Esophagus squamous epithelium (tissue), 5 donors: ENCODE measurements at regions not wholly inside any gene's neighbourhood (a gene's known extent, or its start where the extent isn't known, plus 50 kb on each side); places are given as distances from the start of the nearest gene placed in this dataset.

Experiments
- DNase-seq: peaks from one replicate; lab custom pipeline; 2025; lab: John Stamatoyannopoulos, UW
- H3K27ac ChIP-seq, 4 donors: fragments of 200-600 bp; sonication (generic); one replicate each; pipeline ENCODE4 v1.5.1; 2016 to 2019; ENCODE audit warnings: mild to moderate bottlenecking in 1 of 4
- H3K27me3 ChIP-seq, 4 donors: fragments of 200-600 bp; sonication (generic); 1 replicate in 3 of 4; 2 replicates in 1 of 4; pipeline versions ENCODE4 v1.5.1 to v1.6.0; 2017 to 2021; ENCODE audit warnings: antibody characterized with exemption in 1 of 4
- H3K36me3 ChIP-seq, 3 donors: fragments of 200-600 bp; sonication (generic); one replicate each; pipeline ENCODE4 v1.5.1; 2016 to 2019
- H3K4me1 ChIP-seq, 3 donors: fragments of 200-600 bp; sonication (generic); one replicate each; pipeline ENCODE4 v1.5.1; 2017 to 2019
- H3K4me3 ChIP-seq, 4 donors: fragments of 200-600 bp; sonication (generic); 1 replicate in 3 of 4; 2 replicates in 1 of 4; pipeline ENCODE4 v1.5.1; 2016 to 2019; ENCODE audit warnings: mild to moderate bottlenecking in 2 of 4, moderate library complexity in 1 of 4
- H3K9me3 ChIP-seq, 3 donors: fragments of 200-600 bp; sonication (generic); one replicate each; pipeline ENCODE4 v1.5.1; 2016 to 2019
- POLR2A ChIP-seq, 4 donors: fragments of 450-650 bp; IDR thresholded peaks; one replicate each; pipeline ENCODE4 v1.6.1; 2017; ENCODE audit warnings: antibody characterized with exemption in 4 of 4, mild to moderate bottlenecking in 4 of 4, moderate library complexity in 3 of 4
- WGBS, 2 donors: methylation state at CpG; one replicate each; pipeline ENCODE4 v1.1.5; 2018; 5-methylcytosine and 5-hydroxymethylcytosine counted together
- intact Hi-C: fragments of 100-400 bp; cut with DNase I; formaldehyde crosslinking; loops from one replicate; pipeline ENCODE4 v1.15.0; 2022
- TF ChIP-seq, protein P1 (sequence below), 6 experiments: fragments of 450-650 bp in 4 of 6; fragments of 200-600 bp in 2 of 6; sonication (generic) in 2 of 6; IDR thresholded peaks; one replicate each; pipeline ENCODE4 v1.5.1; 2016 to 2019; ENCODE audit warnings: antibody characterized with exemption in 6 of 6, mild to moderate bottlenecking in 4 of 6, moderate library complexity in 4 of 6
- donor health status: DM: yes; HTN: yes; CAD: no.

DNA sequence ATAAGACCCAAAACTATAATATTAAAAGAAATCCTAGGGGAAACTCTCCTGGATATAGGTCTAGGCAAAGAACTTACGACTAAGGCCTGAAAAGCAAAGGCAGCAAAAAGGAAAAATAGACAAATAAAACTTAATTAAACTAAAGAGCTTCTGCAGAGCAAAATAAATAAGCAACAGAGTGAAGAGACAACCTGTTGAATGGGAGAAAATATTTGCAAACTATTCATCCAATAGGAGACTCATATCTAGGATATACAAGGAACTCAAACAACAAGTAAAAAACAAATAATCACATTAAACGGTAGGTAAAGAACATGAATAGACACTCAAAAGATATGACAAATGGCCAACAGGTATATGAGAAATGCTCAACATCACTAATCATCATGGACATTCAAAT is 318.6 kb downstream of the CSNK1G3 start:
- DNase-seq: no peak
- Histone ChIP-seq H3K27me3 (no peaks in the 10 kb centered on the region), H3K27ac (no peak overlapping the region), H3K4me3 (no peak overlapping the region), H3K36me3 (no peaks in the 10 kb centered on the region), H3K9me3 (no peaks in the 10 kb centered on the region), H3K4me1 (no peaks in the 10 kb centered on the region)
- intact Hi-C loops: no loop called here
- TF ChIP-seq, protein P1, sequence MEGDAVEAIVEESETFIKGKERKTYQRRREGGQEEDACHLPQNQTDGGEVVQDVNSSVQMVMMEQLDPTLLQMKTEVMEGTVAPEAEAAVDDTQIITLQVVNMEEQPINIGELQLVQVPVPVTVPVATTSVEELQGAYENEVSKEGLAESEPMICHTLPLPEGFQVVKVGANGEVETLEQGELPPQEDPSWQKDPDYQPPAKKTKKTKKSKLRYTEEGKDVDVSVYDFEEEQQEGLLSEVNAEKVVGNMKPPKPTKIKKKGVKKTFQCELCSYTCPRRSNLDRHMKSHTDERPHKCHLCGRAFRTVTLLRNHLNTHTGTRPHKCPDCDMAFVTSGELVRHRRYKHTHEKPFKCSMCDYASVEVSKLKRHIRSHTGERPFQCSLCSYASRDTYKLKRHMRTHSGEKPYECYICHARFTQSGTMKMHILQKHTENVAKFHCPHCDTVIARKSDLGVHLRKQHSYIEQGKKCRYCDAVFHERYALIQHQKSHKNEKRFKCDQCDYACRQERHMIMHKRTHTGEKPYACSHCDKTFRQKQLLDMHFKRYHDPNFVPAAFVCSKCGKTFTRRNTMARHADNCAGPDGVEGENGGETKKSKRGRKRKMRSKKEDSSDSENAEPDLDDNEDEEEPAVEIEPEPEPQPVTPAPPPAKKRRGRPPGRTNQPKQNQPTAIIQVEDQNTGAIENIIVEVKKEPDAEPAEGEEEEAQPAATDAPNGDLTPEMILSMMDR (IDR thresholded peaks at IDR 0.05): no peak
- no peak for TF ChIP-seq POLR2A (IDR thresholded peaks at IDR 0.05)
- WGBS, 2 donors: 77 to 88% methylated on average over 2 of the region's 2 CpGs

DNA sequence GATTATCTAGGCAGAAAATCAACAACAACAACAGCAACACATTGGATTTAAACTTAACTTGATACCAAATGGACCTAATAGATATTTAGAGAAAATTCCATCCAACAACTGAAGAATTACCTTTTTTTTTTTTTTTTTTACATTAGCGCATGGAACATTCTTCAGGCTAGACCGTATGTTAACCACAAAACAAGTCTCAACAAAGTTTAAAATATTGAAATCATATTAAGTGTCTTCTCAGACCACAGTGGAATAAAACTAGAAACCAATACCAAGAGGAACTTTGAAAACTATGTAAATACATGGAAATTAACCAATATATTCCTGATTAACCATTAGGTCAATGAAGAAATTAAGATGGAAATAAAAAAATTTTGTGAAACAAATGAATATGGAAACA is 315.8 kb downstream of the CSNK1G3 start:
- TF ChIP-seq POLR2A (IDR thresholded peaks at IDR 0.05): no peak
- TF ChIP-seq, protein P1 (IDR thresholded peaks at IDR 0.05): no peak
- Histone ChIP-seq H3K4me1 (no peaks in the 10 kb centered on the region), H3K27me3 (no peaks in the 10 kb centered on the region), H3K27ac (no peak overlapping the region), H3K9me3 (no peaks in the 10 kb centered on the region), H3K36me3 (no peaks in the 10 kb centered on the region), H3K4me3 (no peak overlapping the region)
- 54 to 62% methylated on average over 2 of the region's 2 CpGs for WGBS, 2 donors
- DNase-seq: no peak
- intact Hi-C loops: no loop called here

DNA sequence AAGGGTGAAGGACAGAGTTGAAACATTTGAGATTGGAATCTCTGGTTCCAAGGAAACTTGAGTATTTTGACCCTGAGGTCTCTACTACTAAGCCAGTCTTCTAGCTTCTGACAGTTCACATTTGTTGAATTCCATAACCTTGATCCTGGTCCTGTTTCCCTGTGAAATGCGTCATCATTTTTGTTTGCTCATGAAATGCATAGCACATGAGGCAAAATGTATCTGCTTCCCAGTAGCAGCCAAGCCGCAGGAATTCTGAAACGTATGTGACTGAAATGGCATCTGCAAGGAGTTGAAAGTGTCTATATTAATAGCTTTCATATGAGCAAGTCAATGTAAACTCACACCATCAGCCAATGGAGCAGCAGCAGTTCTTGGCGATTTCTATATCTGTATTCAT is 307.9 kb downstream of the CSNK1G3 start:
- no peak overlapping the region for H3K27ac ChIP-seq
- H3K4me3 ChIP-seq: no peak overlapping the region
- H3K4me1 ChIP-seq: peaks cover 0 to 3% (median 3%) of the 10 kb centered on the region in 3 donors
- DNase-seq: no peak
- intact Hi-C loops: no loop called here
- H3K9me3 ChIP-seq: no peaks in the 10 kb centered on the region
- no peak for TF ChIP-seq POLR2A (IDR thresholded peaks at IDR 0.05)
- TF ChIP-seq, protein P1 (IDR thresholded peaks at IDR 0.05): no peak
- H3K36me3 ChIP-seq: no peaks in the 10 kb centered on the region
- WGBS, 2 donors: 83 to 92% methylated on average over 4 of the region's 4 CpGs
- no peaks in the 10 kb centered on the region for H3K27me3 ChIP-seq

DNA sequence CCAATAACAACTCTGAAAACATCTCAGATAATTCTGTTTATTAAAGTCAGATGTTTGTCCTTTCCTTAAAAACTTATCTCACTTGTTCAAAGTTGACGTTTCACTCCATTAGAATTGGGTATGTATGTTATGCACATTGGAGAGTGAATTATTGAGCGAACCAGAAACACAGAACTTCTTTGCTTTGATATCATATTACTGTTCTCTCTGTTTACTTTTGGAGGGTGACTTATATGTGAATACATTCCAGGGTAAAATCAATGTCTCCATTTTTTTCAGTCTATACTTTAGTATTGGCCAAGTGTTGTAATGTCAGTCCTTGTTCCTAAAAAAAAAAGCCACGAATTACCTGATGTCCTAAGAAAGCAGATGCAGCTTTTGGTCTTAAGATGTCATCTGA is 307.4 kb downstream of the CSNK1G3 start:
- no peak for DNase-seq
- intact Hi-C loops: no loop called here
- H3K27me3 ChIP-seq: no peaks in the 10 kb centered on the region
- no peaks in the 10 kb centered on the region for H3K36me3 ChIP-seq
- 77 to 83% methylated on average over 3 of the region's 3 CpGs for WGBS, 2 donors
- peaks cover 0 to 7% (median 7%) of the 10 kb centered on the region in 3 donors for H3K4me1 ChIP-seq
- H3K4me3 ChIP-seq: no peak overlapping the region
- TF ChIP-seq, protein P1 (IDR thresholded peaks at IDR 0.05): no peak
- TF ChIP-seq POLR2A (IDR thresholded peaks at IDR 0.05): no peak
- H3K9me3 ChIP-seq: no peaks in the 10 kb centered on the region
- no peak overlapping the region for H3K27ac ChIP-seq

DNA sequence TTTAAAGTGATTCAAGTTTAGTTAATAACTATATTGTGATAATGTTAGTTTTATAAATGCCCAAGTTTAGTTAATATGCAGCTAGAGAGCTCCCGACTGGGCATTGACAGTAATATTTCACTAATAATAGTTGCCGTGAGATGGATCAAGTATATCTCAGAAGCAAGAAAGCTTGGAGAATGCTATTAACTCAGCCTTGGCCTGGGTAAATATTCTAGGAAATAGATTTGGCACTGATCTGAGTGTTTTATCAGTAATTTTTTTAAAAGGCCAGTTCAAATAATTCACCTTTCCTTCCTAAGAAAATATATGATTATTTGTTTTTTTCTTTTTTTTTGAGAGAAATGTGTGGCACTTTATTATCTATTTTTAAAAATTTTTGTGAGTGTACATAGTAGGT is 305.3 kb downstream of the CSNK1G3 start:
- 88 to 94% methylated on average over 2 of the region's 2 CpGs for WGBS, 2 donors
- Histone ChIP-seq H3K9me3 (no peaks in the 10 kb centered on the region), H3K4me1 (peaks cover 0 to 25% (median 17%) of the 10 kb centered on the region in 3 donors), H3K27me3 (no peaks in the 10 kb centered on the region), H3K36me3 (no peaks in the 10 kb centered on the region), H3K4me3 (no peak overlapping the region), H3K27ac (no peak overlapping the region)
- TF ChIP-seq, protein P1 (IDR thresholded peaks at IDR 0.05): no peak
- TF ChIP-seq POLR2A (IDR thresholded peaks at IDR 0.05): no peak
- intact Hi-C loops: no loop called here
- no peak for DNase-seq
